H1 (cell line): ENCODE measurements at regions not wholly inside any gene's neighbourhood (a gene's known extent, or its start where the extent isn't known, plus 50 kb on each side); places are given as distances from the start of the nearest gene placed in this dataset.

Experiments used
- CHD2 ChIP-seq: IDR thresholded peaks from 2 replicates; pipeline ENCODE4 v1.6.1; 2012; ENCODE audit warnings: low read length, improper control_type of control experiment
- JUN ChIP-seq: IDR thresholded peaks from 2 replicates; pipeline ENCODE4 v1.6.1; 2011; ENCODE audit warnings: low read depth, mild to moderate bottlenecking, improper control_type of control experiment, low read length
- SIRT6 ChIP-seq: IDR thresholded peaks from one replicate; pipeline ENCODE4 v1.7.1; 2012; ENCODE audit warnings: low read length, inconsistent platforms
- SP4 ChIP-seq: IDR thresholded peaks from 2 replicates; pipeline ENCODE4 v1.6.1; 2012; ENCODE audit warnings: low read length, inconsistent platforms
- TCF12 ChIP-seq: IDR thresholded peaks from 2 replicates; pipeline ENCODE4 v1.6.1; 2011; ENCODE audit warnings: low read depth, mild to moderate bottlenecking, low read length

- TF ChIP-seq SIRT6 = no peak
- no peak for TF ChIP-seq TCF12
- TF ChIP-seq CHD2 = no peak
- TF ChIP-seq SP4 = no peak
- TF ChIP-seq JUN = no peak
Measured at GRCh38 chr22:47445716-47446290, 683.4 kb downstream of the TBC1D22A start (continued).
